Muscle of back (tissue), 3 donors: ENCODE measurements at regions not wholly inside any gene's neighbourhood (a gene's known extent, or its start where the extent isn't known, plus 50 kb on each side); places are given as distances from the start of the nearest gene placed in this dataset.

ENCODE experiments used
- DNase-seq, 3 donors: peaks; one replicate each; pipeline versions ENCODE4 v3.0.0 to v3.0.0-alpha.2; 2013

- DNase-seq: no peak
These were observed 993.2 kb downstream of the BCL11B start for GRCh38 chr14:98278800-98279199.

GRCh38 chr14:98280436-98280835 is 991.6 kb downstream of the BCL11B start:
- no peak for DNase-seq

- DNase-seq: no peak
These were observed 983.2 kb downstream of the BCL11B start for GRCh38 chr14:98288825-98289224.

GRCh38 chr14:98290596-98290995 is 981.4 kb downstream of the BCL11B start:
- peak in 1 of 3 donors; percentile 9 for DNase-seq

- DNase-seq: no peak
These were observed 979.8 kb downstream of the BCL11B start for GRCh38 chr14:98292191-98292590.

- DNase-seq: peak; percentile 27 to 59 (median 39)
These were observed 978.4 kb downstream of the BCL11B start for GRCh38 chr14:98293576-98293975.

- DNase-seq: no peak
These were observed 975.1 kb downstream of the BCL11B start for GRCh38 chr14:98296895-98297294.

- no peak for DNase-seq
These were observed 974.4 kb downstream of the BCL11B start for GRCh38 chr14:98297567-98297966.

GRCh38 chr14:98298481-98299244 is 973.3 kb downstream of the BCL11B start:
- no peak for DNase-seq

- no peak for DNase-seq
These were observed 970.3 kb downstream of the BCL11B start for GRCh38 chr14:98301681-98302080.

- DNase-seq: no peak
These were observed 967.4 kb downstream of the BCL11B start for GRCh38 chr14:98304574-98304973.

- DNase-seq: peak in 1 of 3 donors; percentile 22
These were observed 962.4 kb downstream of the BCL11B start for GRCh38 chr14:98309591-98309990.

GRCh38 chr14:98312006-98312405 is 960.0 kb downstream of the BCL11B start:
- DNase-seq: no peak

- no peak for DNase-seq
These were observed 950.2 kb downstream of the BCL11B start for GRCh38 chr14:98321841-98322240.

GRCh38 chr14:98323836-98324235 is 948.2 kb downstream of the BCL11B start:
- peak in 2 of 3 donors; percentile 14 to 32 for DNase-seq

GRCh38 chr14:98325761-98326160 is 946.2 kb downstream of the BCL11B start:
- no peak for DNase-seq

- peak; percentile 19 to 32 (median 30) for DNase-seq
These were observed 943.5 kb downstream of the BCL11B start for GRCh38 chr14:98328496-98328895.

- DNase-seq: peak in 1 of 3 donors; percentile 36
These were observed 937.8 kb downstream of the BCL11B start for GRCh38 chr14:98334186-98334585.

GRCh38 chr14:98341211-98341610 is 930.8 kb downstream of the BCL11B start:
- peak in 1 of 3 donors; percentile 3 for DNase-seq

GRCh38 chr14:98345161-98345560 is 926.8 kb downstream of the BCL11B start:
- no peak for DNase-seq

- DNase-seq: no peak
These were observed 924.3 kb downstream of the BCL11B start for GRCh38 chr14:98347686-98348085.

GRCh38 chr14:98348505-98348904 is 923.5 kb downstream of the BCL11B start:
- no peak for DNase-seq

- DNase-seq: no peak
These were observed 921.8 kb downstream of the BCL11B start for GRCh38 chr14:98350213-98350612.

- DNase-seq: no peak
These were observed 907.0 kb downstream of the BCL11B start for GRCh38 chr14:98364961-98365360.
